T-helper 1 cell treated with Interleukin-12 subunit alpha and Interleukin-12 subunit beta and Interleukin-4 antibody, amounts not matched to agents 30 ng/mL and 1 ng/mL, for 36 hours (primary cell): ENCODE measurements at regions not wholly inside any gene's neighbourhood (a gene's known extent, or its start where the extent isn't known, plus 50 kb on each side); places are given as distances from the start of the nearest gene placed in this dataset.

Experiments
- intact Hi-C: fragments of 100-400 bp; cut with micrococcal nuclease; formaldehyde crosslinking; loops from one replicate; pipeline ENCODE4 v1.15.1; 2024

- intact Hi-C loops = no loop called here
Measured at GRCh38 chr18:7415081-7415894, 151.8 kb upstream of the PTPRM start.

- intact Hi-C loops = no loop called here
Measured at GRCh38 chr18:7417727-7418126, 149.4 kb upstream of the PTPRM start.

- intact Hi-C loops = loop anchor here (5.0 kb wide), 1 partner anchor 942 kb away; no protein-coding TSS in a partner anchor
Measured at GRCh38 chr18:7429831-7430230, 137.3 kb upstream of the PTPRM start.

GRCh38 chr18:7436166-7436565, 130.9 kb upstream of the PTPRM start:
- intact Hi-C loops = no loop called here

- intact Hi-C loops = no loop called here
Measured at GRCh38 chr18:7437870-7438269, 129.2 kb upstream of the PTPRM start.

- intact Hi-C loops = no loop called here
Measured at GRCh38 chr18:7438646-7439045, 128.5 kb upstream of the PTPRM start.

GRCh38 chr18:7447318-7448028, 119.6 kb upstream of the PTPRM start:
- intact Hi-C loops = no loop called here

- intact Hi-C loops = no loop called here
Measured at GRCh38 chr18:7452331-7452730, 114.8 kb upstream of the PTPRM start.

- intact Hi-C loops = no loop called here
Measured at GRCh38 chr18:7454429-7454828, 112.7 kb upstream of the PTPRM start.

- intact Hi-C loops = no loop called here
Measured at GRCh38 chr18:7456376-7456775, 110.7 kb upstream of the PTPRM start.

GRCh38 chr18:7457262-7457661, 109.9 kb upstream of the PTPRM start:
- intact Hi-C loops = no loop called here

GRCh38 chr18:7458884-7459283, 108.2 kb upstream of the PTPRM start:
- intact Hi-C loops = no loop called here

- intact Hi-C loops = no loop called here
Measured at GRCh38 chr18:7459851-7460770, 107.0 kb upstream of the PTPRM start.

- intact Hi-C loops = no loop called here
Measured at GRCh38 chr18:7464245-7464966, 102.7 kb upstream of the PTPRM start.

- intact Hi-C loops = no loop called here
Measured at GRCh38 chr18:7466190-7466589, 100.9 kb upstream of the PTPRM start.

GRCh38 chr18:7467708-7468466, 99.2 kb upstream of the PTPRM start:
- intact Hi-C loops = no loop called here

GRCh38 chr18:7470101-7470500, 97.0 kb upstream of the PTPRM start:
- intact Hi-C loops = no loop called here

- intact Hi-C loops = no loop called here
Measured at GRCh38 chr18:7470503-7470902, 96.6 kb upstream of the PTPRM start.

- intact Hi-C loops = no loop called here
Measured at GRCh38 chr18:7476386-7476785, 90.7 kb upstream of the PTPRM start.

- intact Hi-C loops = no loop called here
Measured at GRCh38 chr18:7479756-7480155, 87.4 kb upstream of the PTPRM start.
